GM23338 (cell line): ENCODE measurements at regions not wholly inside any gene's neighbourhood (a gene's known extent, or its start where the extent isn't known, plus 50 kb on each side); places are given as distances from the start of the nearest gene placed in this dataset.

Source experiments
- ATAC-seq: fragments of 200-7000 bp; cut with Tn5 transposase; 3 replicates; pipeline ENCODE4 v1.9.1; 2020
- DNase-seq: peaks from one replicate; pipeline ENCODE4 v3.0.0-alpha.2; 2015; ENCODE audit warnings: low spot score
- H2AFZ ChIP-seq: fragments of 200-600 bp; sonication (generic); 2 replicates; pipeline ENCODE4 v1.8.0; 2016; ENCODE audit warnings: antibody characterized with exemption, mild to moderate bottlenecking, moderate library complexity
- H3F3A ChIP-seq: fragments of 200-600 bp; sonication (generic); replicated peaks from 2 replicates; pipeline ENCODE4 v1.8.0; 2017; ENCODE audit warnings: antibody characterized with exemption, mixed run types, low read depth
- H3K27ac ChIP-seq: fragments of 200-600 bp; sonication (generic); 2 replicates; pipeline ENCODE4 v1.6.1; 2016; ENCODE audit warnings: low read depth
- H3K27me3 ChIP-seq: fragments of 200-600 bp; sonication (generic); 2 replicates; pipeline ENCODE4 v1.8.0; 2016; ENCODE audit warnings: mild to moderate bottlenecking, mixed run types, moderate library complexity; ENCODE audit not compliant: insufficient read depth
- H3K36me3 ChIP-seq: fragments of 200-600 bp; sonication (generic); 2 replicates; pipeline ENCODE4 v1.8.0; 2016; ENCODE audit warnings: mild to moderate bottlenecking; ENCODE audit not compliant: insufficient read depth
- H3K4me1 ChIP-seq: fragments of 200-600 bp; sonication (generic); 2 replicates; pipeline ENCODE4 v1.8.0; 2016; ENCODE audit warnings: mild to moderate bottlenecking, moderate library complexity; ENCODE audit not compliant: insufficient read depth
- H3K4me2 ChIP-seq: fragments of 200-600 bp; sonication (generic); 2 replicates; pipeline ENCODE4 v1.7.1; 2017; ENCODE audit warnings: mixed run types
- H3K4me3 ChIP-seq: fragments of 200-600 bp; sonication (generic); 2 replicates; pipeline ENCODE4 v1.6.1; 2016; ENCODE audit warnings: mixed run types
- H3K79me2 ChIP-seq: fragments of 200-600 bp; sonication (generic); replicated peaks from 2 replicates; pipeline ENCODE4 v1.8.0; 2017; ENCODE audit warnings: mild to moderate bottlenecking; ENCODE audit not compliant: insufficient read depth
- H3K9me2 ChIP-seq: fragments of 200-600 bp; sonication (generic); 2 replicates; pipeline ENCODE4 v1.8.0; 2017; ENCODE audit not compliant: insufficient read depth
- H4K20me1 ChIP-seq: fragments of 200-600 bp; sonication (generic); replicated peaks from 2 replicates; pipeline ENCODE4 v1.8.0; 2017; ENCODE audit warnings: mild to moderate bottlenecking; ENCODE audit not compliant: insufficient read depth
- H3K27ac Mint-ChIP-seq: 2 replicates; pipeline ENCODE4 v1.8.0; 2020; ENCODE audit warnings: inconsistent platforms, mild to moderate bottlenecking, moderate library complexity, mixed read lengths
- H3K27me3 Mint-ChIP-seq: 3 replicates; pipeline ENCODE4 v1.8.0; 2022; ENCODE audit warnings: low read depth, mild to moderate bottlenecking, moderate library complexity, mixed read lengths, inconsistent platforms; ENCODE audit not compliant: insufficient read depth, poor library complexity
- H3K36me3 Mint-ChIP-seq: 3 replicates; pipeline ENCODE4 v1.8.0; 2021; ENCODE audit warnings: low read depth, mild to moderate bottlenecking, inconsistent platforms, moderate library complexity, mixed read lengths
- H3K4me1 Mint-ChIP-seq: 3 replicates; pipeline ENCODE4 v1.8.0; 2020; ENCODE audit warnings: mild to moderate bottlenecking, inconsistent platforms, mixed read lengths
- H3K4me3 Mint-ChIP-seq: 3 replicates; pipeline ENCODE4 v1.8.0; 2021; ENCODE audit warnings: moderate library complexity, mild to moderate bottlenecking, inconsistent platforms, mixed read lengths
- H3K9me3 Mint-ChIP-seq: 3 replicates; pipeline ENCODE4 v1.8.0; 2020; ENCODE audit warnings: moderate library complexity, mild to moderate bottlenecking, inconsistent platforms, mixed read lengths
- CREB1 ChIP-seq: fragments of 250-450 bp; sonication (Bioruptor Pico); IDR thresholded peaks from 2 replicates; pipeline ENCODE4 v1.5.0; 2020; ENCODE audit warnings: low read depth, mild to moderate bottlenecking, moderate library complexity
- EZH2 ChIP-seq: fragments of 200-600 bp; sonication (generic); IDR thresholded peaks from one replicate; pipeline ENCODE4 v1.8.0; 2017; ENCODE audit warnings: antibody characterized with exemption, mild to moderate bottlenecking, low read depth; ENCODE audit not compliant: unreplicated experiment
- EZH2phosphoT487 ChIP-seq: fragments of 200-600 bp; sonication (generic); IDR thresholded peaks from one replicate; pipeline ENCODE4 v1.8.1; 2018; ENCODE audit warnings: antibody characterized with exemption; ENCODE audit not compliant: unreplicated experiment
- JUNB ChIP-seq: IDR thresholded peaks from one replicate; pipeline ENCODE4 v1.6.1; 2016; ENCODE audit warnings: antibody characterized with exemption; ENCODE audit not compliant: unreplicated experiment
- NANOG ChIP-seq: IDR thresholded peaks from 2 replicates; pipeline ENCODE4 v1.6.1; 2016; ENCODE audit warnings: antibody characterized with exemption, borderline replicate concordance
- POLR2AphosphoS5 ChIP-seq: IDR thresholded peaks from 2 replicates; pipeline ENCODE4 v1.6.1; 2016; ENCODE audit warnings: antibody characterized with exemption, low read depth
- STAT1 ChIP-seq: IDR thresholded peaks from one replicate; pipeline ENCODE4 v1.6.1; 2016; ENCODE audit warnings: antibody characterized with exemption; ENCODE audit not compliant: unreplicated experiment
- ZNF114 ChIP-seq: fragments of 250-450 bp; sonication (Bioruptor Pico); IDR thresholded peaks from 2 replicates; pipeline ENCODE4 v1.5.0; 2020; ENCODE audit warnings: mild to moderate bottlenecking, moderate library complexity
- ZNF331 ChIP-seq: fragments of 250-450 bp; sonication (Bioruptor Pico); IDR thresholded peaks from 2 replicates; pipeline ENCODE4 v1.5.0; 2020; ENCODE audit warnings: low read depth, mild to moderate bottlenecking, moderate library complexity
- TF ChIP-seq, protein P1 (sequence below): fragments of 250-450 bp; sonication (Bioruptor Pico); IDR thresholded peaks from 2 replicates; pipeline ENCODE4 v1.5.0; 2020; ENCODE audit warnings: mild to moderate bottlenecking, moderate library complexity
- TF ChIP-seq, protein P2 (sequence below): IDR thresholded peaks from one replicate; pipeline ENCODE4 v1.6.1; 2018; ENCODE audit warnings: antibody characterized with exemption; ENCODE audit not compliant: unreplicated experiment
- TF ChIP-seq, protein P3 (sequence below), 2 experiments: fragments of 200-600 bp in 1 of 2; sonication (generic) in 1 of 2; conservative IDR thresholded peaks; 2 replicates each; pipeline versions ENCODE4 v1.5.1 to v1.6.1; 2016 to 2017; ENCODE audit warnings: antibody characterized with exemption in 2 of 2, low read depth in 2 of 2, mild to moderate bottlenecking in 2 of 2, moderate library complexity in 1 of 2
- TF ChIP-seq, protein P4 (sequence below): IDR thresholded peaks from 2 replicates; pipeline ENCODE4 v1.6.1; 2016; ENCODE audit warnings: antibody characterized with exemption

DNA sequence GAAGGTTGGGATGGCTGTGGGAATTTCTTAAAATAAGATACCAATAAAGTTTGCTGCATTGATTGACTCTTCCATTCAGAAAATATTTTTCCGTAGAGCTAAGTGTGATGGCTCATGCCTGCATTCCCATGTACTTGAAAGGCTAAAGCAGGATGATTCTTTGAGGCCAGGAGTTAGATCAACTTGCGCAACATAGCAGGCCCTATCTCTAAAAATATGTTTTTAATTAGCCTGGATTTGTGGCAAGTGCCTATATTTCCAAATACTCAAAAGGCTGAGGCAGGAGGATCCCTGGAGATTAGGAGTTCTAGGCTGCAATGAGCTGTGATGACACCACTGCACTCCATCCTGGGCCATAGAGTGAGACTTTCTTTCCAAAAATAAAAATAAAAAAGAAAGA, 431.2 kb upstream of the PTCHD4 start (continued):
- TF ChIP-seq, protein P1, sequence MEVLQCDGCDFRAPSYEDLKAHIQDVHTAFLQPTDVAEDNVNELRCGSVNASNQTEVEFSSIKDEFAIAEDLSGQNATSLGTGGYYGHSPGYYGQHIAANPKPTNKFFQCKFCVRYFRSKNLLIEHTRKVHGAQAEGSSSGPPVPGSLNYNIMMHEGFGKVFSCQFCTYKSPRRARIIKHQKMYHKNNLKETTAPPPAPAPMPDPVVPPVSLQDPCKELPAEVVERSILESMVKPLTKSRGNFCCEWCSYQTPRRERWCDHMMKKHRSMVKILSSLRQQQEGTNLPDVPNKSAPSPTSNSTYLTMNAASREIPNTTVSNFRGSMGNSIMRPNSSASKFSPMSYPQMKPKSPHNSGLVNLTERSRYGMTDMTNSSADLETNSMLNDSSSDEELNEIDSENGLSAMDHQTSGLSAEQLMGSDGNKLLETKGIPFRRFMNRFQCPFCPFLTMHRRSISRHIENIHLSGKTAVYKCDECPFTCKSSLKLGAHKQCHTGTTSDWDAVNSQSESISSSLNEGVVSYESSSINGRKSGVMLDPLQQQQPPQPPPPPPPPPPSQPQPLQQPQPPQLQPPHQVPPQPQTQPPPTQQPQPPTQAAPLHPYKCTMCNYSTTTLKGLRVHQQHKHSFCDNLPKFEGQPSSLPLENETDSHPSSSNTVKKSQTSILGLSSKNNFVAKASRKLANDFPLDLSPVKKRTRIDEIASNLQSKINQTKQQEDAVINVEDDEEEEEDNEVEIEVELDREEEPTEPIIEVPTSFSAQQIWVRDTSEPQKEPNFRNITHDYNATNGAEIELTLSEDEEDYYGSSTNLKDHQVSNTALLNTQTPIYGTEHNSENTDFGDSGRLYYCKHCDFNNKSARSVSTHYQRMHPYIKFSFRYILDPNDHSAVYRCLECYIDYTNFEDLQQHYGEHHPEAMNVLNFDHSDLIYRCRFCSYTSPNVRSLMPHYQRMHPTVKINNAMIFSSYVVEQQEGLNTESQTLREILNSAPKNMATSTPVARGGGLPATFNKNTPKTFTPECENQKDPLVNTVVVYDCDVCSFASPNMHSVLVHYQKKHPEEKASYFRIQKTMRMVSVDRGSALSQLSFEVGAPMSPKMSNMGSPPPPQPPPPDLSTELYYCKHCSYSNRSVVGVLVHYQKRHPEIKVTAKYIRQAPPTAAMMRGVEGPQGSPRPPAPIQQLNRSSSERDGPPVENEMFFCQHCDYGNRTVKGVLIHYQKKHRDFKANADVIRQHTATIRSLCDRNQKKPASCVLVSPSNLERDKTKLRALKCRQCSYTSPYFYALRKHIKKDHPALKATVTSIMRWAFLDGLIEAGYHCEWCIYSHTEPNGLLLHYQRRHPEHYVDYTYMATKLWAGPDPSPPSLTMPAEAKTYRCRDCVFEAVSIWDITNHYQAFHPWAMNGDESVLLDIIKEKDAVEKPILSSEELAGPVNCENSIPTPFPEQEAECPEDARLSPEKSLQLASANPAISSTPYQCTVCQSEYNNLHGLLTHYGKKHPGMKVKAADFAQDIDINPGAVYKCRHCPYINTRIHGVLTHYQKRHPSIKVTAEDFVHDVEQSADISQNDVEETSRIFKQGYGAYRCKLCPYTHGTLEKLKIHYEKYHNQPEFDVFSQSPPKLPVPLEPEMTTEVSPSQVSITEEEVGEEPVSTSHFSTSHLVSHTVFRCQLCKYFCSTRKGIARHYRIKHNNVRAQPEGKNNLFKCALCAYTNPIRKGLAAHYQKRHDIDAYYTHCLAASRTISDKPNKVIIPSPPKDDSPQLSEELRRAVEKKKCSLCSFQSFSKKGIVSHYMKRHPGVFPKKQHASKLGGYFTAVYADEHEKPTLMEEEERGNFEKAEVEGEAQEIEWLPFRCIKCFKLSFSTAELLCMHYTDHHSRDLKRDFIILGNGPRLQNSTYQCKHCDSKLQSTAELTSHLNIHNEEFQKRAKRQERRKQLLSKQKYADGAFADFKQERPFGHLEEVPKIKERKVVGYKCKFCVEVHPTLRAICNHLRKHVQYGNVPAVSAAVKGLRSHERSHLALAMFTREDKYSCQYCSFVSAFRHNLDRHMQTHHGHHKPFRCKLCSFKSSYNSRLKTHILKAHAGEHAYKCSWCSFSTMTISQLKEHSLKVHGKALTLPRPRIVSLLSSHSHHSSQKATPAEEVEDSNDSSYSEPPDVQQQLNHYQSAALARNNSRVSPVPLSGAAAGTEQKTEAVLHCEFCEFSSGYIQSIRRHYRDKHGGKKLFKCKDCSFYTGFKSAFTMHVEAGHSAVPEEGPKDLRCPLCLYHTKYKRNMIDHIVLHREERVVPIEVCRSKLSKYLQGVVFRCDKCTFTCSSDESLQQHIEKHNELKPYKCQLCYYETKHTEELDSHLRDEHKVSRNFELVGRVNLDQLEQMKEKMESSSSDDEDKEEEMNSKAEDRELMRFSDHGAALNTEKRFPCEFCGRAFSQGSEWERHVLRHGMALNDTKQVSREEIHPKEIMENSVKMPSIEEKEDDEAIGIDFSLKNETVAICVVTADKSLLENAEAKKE (CRISPR knock-in tag) = no peak
- TF ChIP-seq ZNF331 (CRISPR knock-in tag) (no peak), POLR2AphosphoS5 (no peak), EZH2 (no peak), CREB1 (CRISPR knock-in tag) (no peak)

DNA sequence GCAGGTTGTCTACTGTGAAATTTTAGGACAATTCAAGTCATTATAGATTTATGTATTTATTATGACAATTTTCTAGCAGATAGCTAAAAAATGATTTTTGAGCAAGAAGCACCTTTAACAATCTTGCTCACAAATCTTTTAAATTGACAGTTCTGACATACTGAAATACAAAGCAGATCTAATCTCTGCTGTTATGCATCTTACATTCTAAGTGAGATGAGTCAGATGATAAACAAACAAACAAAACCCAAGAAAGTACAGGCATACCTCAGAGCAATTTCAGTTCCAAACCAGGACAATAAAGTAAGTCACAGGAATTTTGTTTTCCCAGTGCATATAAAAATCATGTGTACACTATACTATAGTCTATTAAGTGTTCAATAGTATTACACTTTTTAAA, 430.7 kb upstream of the PTCHD4 start:
- no peaks in the 10 kb centered on the region for H3K4me1 ChIP-seq
- no peak overlapping the region for H2AFZ ChIP-seq
- H3K79me2 ChIP-seq = no peaks in the 10 kb centered on the region
- H3K9me2 ChIP-seq = no peaks in the 10 kb centered on the region
- peaks cover 10% of the 10 kb centered on the region; the same call in 2 of the 3 replicates for H3K36me3 Mint-ChIP-seq
- no peak overlapping the region for H3K4me3 ChIP-seq
- no peaks in the 10 kb centered on the region for H3K36me3 ChIP-seq
- H3K9me3 Mint-ChIP-seq = peaks cover 13% of the 10 kb centered on the region; the same call in 2 of the 3 replicates
- H3K27ac ChIP-seq = no peak overlapping the region
- no peaks in the 10 kb centered on the region for H4K20me1 ChIP-seq
- H3K4me2 ChIP-seq = no peak overlapping the region
- H3K4me3 Mint-ChIP-seq = no peak overlapping the region
- no peaks in the 10 kb centered on the region for H3K27me3 Mint-ChIP-seq
- no peak for DNase-seq
- ATAC-seq = no peak
- no peaks in the 10 kb centered on the region for H3F3A ChIP-seq
- H3K27me3 ChIP-seq = no peaks in the 10 kb centered on the region
- H3K4me1 Mint-ChIP-seq = no peaks in the 10 kb centered on the region
- no peak overlapping the region for H3K27ac Mint-ChIP-seq
- TF ChIP-seq CREB1 (CRISPR knock-in tag) = no peak
- TF ChIP-seq, protein P2, sequence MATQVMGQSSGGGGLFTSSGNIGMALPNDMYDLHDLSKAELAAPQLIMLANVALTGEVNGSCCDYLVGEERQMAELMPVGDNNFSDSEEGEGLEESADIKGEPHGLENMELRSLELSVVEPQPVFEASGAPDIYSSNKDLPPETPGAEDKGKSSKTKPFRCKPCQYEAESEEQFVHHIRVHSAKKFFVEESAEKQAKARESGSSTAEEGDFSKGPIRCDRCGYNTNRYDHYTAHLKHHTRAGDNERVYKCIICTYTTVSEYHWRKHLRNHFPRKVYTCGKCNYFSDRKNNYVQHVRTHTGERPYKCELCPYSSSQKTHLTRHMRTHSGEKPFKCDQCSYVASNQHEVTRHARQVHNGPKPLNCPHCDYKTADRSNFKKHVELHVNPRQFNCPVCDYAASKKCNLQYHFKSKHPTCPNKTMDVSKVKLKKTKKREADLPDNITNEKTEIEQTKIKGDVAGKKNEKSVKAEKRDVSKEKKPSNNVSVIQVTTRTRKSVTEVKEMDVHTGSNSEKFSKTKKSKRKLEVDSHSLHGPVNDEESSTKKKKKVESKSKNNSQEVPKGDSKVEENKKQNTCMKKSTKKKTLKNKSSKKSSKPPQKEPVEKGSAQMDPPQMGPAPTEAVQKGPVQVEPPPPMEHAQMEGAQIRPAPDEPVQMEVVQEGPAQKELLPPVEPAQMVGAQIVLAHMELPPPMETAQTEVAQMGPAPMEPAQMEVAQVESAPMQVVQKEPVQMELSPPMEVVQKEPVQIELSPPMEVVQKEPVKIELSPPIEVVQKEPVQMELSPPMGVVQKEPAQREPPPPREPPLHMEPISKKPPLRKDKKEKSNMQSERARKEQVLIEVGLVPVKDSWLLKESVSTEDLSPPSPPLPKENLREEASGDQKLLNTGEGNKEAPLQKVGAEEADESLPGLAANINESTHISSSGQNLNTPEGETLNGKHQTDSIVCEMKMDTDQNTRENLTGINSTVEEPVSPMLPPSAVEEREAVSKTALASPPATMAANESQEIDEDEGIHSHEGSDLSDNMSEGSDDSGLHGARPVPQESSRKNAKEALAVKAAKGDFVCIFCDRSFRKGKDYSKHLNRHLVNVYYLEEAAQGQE = no peak
- no peak for TF ChIP-seq JUNB
- TF ChIP-seq ZNF114 = no peak
- TF ChIP-seq, protein P3, sequence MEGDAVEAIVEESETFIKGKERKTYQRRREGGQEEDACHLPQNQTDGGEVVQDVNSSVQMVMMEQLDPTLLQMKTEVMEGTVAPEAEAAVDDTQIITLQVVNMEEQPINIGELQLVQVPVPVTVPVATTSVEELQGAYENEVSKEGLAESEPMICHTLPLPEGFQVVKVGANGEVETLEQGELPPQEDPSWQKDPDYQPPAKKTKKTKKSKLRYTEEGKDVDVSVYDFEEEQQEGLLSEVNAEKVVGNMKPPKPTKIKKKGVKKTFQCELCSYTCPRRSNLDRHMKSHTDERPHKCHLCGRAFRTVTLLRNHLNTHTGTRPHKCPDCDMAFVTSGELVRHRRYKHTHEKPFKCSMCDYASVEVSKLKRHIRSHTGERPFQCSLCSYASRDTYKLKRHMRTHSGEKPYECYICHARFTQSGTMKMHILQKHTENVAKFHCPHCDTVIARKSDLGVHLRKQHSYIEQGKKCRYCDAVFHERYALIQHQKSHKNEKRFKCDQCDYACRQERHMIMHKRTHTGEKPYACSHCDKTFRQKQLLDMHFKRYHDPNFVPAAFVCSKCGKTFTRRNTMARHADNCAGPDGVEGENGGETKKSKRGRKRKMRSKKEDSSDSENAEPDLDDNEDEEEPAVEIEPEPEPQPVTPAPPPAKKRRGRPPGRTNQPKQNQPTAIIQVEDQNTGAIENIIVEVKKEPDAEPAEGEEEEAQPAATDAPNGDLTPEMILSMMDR (conservative IDR thresholded peaks at IDR 0.05; ENCODE audit: low read depth in 2 of 2) = no peak
- TF ChIP-seq EZH2 = no peak
- no peak for TF ChIP-seq NANOG
- no peak for TF ChIP-seq EZH2phosphoT487
- TF ChIP-seq STAT1 = no peak
- TF ChIP-seq, protein P4, sequence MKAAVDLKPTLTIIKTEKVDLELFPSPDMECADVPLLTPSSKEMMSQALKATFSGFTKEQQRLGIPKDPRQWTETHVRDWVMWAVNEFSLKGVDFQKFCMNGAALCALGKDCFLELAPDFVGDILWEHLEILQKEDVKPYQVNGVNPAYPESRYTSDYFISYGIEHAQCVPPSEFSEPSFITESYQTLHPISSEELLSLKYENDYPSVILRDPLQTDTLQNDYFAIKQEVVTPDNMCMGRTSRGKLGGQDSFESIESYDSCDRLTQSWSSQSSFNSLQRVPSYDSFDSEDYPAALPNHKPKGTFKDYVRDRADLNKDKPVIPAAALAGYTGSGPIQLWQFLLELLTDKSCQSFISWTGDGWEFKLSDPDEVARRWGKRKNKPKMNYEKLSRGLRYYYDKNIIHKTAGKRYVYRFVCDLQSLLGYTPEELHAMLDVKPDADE = no peak
